Right lobe of liver (tissue), 6 donors: ENCODE measurements at regions not wholly inside any gene's neighbourhood (a gene's known extent, or its start where the extent isn't known, plus 50 kb on each side); places are given as distances from the start of the nearest gene placed in this dataset.

ENCODE experiments used
- ATAC-seq, 4 donors: fragments of 200-7000 bp; cut with Tn5 transposase; one replicate each; pipeline ENCODE4 v1.9.1; 2020; ENCODE audit warnings: mild to moderate bottlenecking in 4 of 4, moderate library complexity in 4 of 4
- DNase-seq, 3 donors: peaks; one replicate each; pipeline ENCODE4 v3.0.0-alpha.2; 2020
- H3K27ac ChIP-seq, 3 donors: fragments of 200-600 bp; one replicate each; pipeline ENCODE4 v1.8.0; 2022
- H3K27me3 ChIP-seq, 2 donors: fragments of 200-600 bp; one replicate each; pipeline ENCODE4 v1.8.0; 2022
- H3K36me3 ChIP-seq, 4 donors: fragments of 200-600 bp; sonication (generic) in 1 of 4; one replicate each; pipeline versions ENCODE4 v1.5.1 to v1.8.0; 2017 to 2022; ENCODE audit warnings: control low read depth in 1 of 4
- H3K4me1 ChIP-seq, 4 donors: fragments of 200-600 bp; sonication (generic) in 1 of 4; one replicate each; pipeline versions ENCODE4 v1.5.1 to v1.8.0; 2017 to 2022; ENCODE audit warnings: control low read depth in 1 of 4
- H3K4me3 ChIP-seq, 3 donors: fragments of 200-600 bp; one replicate each; pipeline ENCODE4 v1.8.0; 2022
- H3K9me3 ChIP-seq, 4 donors: fragments of 200-600 bp; sonication (generic) in 1 of 4; one replicate each; pipeline versions ENCODE4 v1.5.1 to v1.8.0; 2017 to 2022; ENCODE audit warnings: control low read depth in 1 of 4
- POLR2A ChIP-seq: fragments of 450-650 bp; IDR thresholded peaks from one replicate; pipeline ENCODE4 v1.6.1; 2017; ENCODE audit warnings: antibody characterized with exemption, mild to moderate bottlenecking
- WGBS: methylation state at CpG from one replicate; pipeline ENCODE4 v1.1.6; 2018; ENCODE audit warnings: low coverage, low lambda C conversion rate; ENCODE audit not compliant: insufficient coverage; ENCODE audit errors: missing lambda C conversion rate; 5-methylcytosine and 5-hydroxymethylcytosine counted together
- intact Hi-C, 2 donors: fragments of 100-400 bp; cut with DNase I; formaldehyde crosslinking; loops; one replicate each; pipeline versions ENCODE4 v1.11.2 to v1.14.1; 2022
- TF ChIP-seq, protein P1 (sequence below), 4 donors: fragments of 200-600 bp in 3 of 4; fragments of 450-650 bp in 1 of 4; IDR thresholded peaks; one replicate each; pipeline versions ENCODE4 v1.5.1 to v1.8.0; 2016 to 2022; ENCODE audit warnings: antibody characterized with exemption in 4 of 4, mild to moderate bottlenecking in 2 of 4
- donor health status: DM: no; HTN: yes; CAD: no.
- donor health status: DM: no; HTN: no; CAD: no.
- donor health status: DM: no; HTN: no; CAD: no.
- donor health status: DM: no; HTN: yes; CAD: no.
- donor health status: DM: no; HTN: yes; CAD: no.

DNA sequence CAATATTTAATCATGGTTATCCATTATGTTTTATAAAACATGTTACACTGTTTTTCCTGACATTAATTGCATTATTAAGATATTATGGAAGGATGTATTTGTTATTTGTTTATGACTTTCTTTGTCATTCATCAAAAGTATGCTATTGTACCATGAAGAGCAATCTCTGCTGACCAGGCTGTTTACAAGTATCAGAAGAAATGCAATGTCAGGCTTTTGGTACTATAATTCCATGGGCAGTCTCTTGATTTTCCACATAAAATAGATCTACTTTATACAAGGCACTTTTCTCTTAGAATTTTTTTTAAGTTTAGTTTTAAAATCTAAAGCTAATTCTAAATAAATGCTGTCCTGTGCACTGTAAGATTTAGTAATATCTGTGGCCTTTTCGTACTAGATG lies 196.6 kb downstream of the COX7C start:
- no peak for ATAC-seq

DNA sequence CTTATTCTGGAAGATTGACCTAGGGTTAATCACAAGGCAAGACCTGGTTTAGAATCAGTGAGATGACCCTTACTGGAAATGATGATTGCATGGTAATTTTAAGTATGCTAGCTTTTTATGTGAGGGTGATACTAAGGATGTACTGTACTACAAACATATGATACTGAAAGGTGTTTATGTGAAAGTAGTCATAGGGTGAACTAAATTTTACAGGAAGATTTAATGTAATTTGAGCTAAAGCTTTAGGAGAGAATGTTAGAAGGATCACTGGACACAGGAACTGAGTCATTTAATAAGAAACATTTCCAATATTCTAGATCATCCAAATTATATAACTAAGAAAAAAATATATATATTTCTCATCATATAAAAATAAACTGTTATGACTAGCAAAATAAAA lies 197.2 kb downstream of the COX7C start:
- ATAC-seq (no peak), DNase-seq (no peak)
- H3K36me3 ChIP-seq: no peaks in the 10 kb centered on the region
- H3K4me1 ChIP-seq: no peaks in the 10 kb centered on the region
- H3K27me3 ChIP-seq: no peaks in the 10 kb centered on the region
- no peak overlapping the region for H3K4me3 ChIP-seq
- no peak for TF ChIP-seq POLR2A
- TF ChIP-seq, protein P1, sequence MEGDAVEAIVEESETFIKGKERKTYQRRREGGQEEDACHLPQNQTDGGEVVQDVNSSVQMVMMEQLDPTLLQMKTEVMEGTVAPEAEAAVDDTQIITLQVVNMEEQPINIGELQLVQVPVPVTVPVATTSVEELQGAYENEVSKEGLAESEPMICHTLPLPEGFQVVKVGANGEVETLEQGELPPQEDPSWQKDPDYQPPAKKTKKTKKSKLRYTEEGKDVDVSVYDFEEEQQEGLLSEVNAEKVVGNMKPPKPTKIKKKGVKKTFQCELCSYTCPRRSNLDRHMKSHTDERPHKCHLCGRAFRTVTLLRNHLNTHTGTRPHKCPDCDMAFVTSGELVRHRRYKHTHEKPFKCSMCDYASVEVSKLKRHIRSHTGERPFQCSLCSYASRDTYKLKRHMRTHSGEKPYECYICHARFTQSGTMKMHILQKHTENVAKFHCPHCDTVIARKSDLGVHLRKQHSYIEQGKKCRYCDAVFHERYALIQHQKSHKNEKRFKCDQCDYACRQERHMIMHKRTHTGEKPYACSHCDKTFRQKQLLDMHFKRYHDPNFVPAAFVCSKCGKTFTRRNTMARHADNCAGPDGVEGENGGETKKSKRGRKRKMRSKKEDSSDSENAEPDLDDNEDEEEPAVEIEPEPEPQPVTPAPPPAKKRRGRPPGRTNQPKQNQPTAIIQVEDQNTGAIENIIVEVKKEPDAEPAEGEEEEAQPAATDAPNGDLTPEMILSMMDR (IDR thresholded peaks at IDR 0.05): no peak
- intact Hi-C loops: no loop called here
- no peaks in the 10 kb centered on the region for H3K9me3 ChIP-seq
- no peak overlapping the region for H3K27ac ChIP-seq

More for the DNA sequence above, 196.6 kb downstream of the COX7C start:
- intact Hi-C loops: no loop called here
- no peak overlapping the region for H3K4me3 ChIP-seq
- no peaks in the 10 kb centered on the region for H3K36me3 ChIP-seq
- H3K27ac ChIP-seq: no peak overlapping the region
- DNase-seq: no peak
- TF ChIP-seq, protein P1 (IDR thresholded peaks at IDR 0.05): no peak
- no peak for TF ChIP-seq POLR2A
- no peaks in the 10 kb centered on the region for H3K4me1 ChIP-seq
- H3K9me3 ChIP-seq: no peaks in the 10 kb centered on the region
- WGBS: 45% methylated on average over 1 of the region's 1 CpG
- H3K27me3 ChIP-seq: no peaks in the 10 kb centered on the region

DNA sequence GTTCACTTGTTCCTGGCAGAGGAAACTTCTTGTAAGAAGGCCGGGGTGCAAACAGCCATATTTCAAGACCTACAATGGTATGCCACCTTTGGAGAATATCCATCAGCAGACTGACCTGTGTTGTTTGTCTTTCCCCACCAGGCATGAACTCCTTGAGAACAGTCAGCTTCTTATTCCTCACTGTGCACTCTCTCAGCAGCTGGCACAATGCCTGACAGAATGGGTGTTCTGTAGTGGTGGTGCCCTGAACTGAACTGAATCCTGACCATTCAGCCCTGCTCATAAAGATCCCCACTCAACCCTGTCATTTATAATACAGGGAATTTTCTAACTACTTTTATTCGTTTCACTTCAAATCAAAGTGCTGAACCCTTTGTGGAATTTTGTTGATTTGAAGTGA lies 206.9 kb downstream of the COX7C start:
- Histone ChIP-seq H3K9me3 (no peaks in the 10 kb centered on the region), H3K36me3 (no peaks in the 10 kb centered on the region), H3K27me3 (no peaks in the 10 kb centered on the region), H3K4me1 (no peaks in the 10 kb centered on the region), H3K4me3 (no peak overlapping the region), H3K27ac (no peak overlapping the region)
- DNase-seq: no peak
- no peak for ATAC-seq
- no peak for TF ChIP-seq POLR2A
- TF ChIP-seq, protein P1 (IDR thresholded peaks at IDR 0.05): no peak
- intact Hi-C loops: no loop called here
- 21% methylated on average over 2 of the region's 2 CpGs for WGBS

DNA sequence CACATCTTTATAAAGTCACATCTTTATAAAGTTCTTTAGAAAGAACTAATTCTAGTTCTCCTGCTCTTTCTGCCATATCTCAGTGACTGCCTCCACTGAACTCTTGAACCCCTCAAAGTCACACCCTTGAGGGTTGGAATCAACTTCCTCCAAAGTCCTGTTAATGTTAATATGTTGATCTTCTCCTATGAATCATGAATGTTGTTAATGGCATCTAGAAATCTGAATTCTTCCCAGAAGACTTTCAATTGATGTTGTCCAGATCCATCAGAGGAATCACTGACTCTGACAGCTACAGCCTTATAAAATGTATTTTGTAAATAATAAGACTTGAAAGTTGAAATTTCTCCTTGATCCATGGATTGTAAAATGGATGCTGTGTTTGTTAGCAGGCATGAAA lies 213.4 kb downstream of the COX7C start:
- H3K9me3 ChIP-seq: no peaks in the 10 kb centered on the region
- H3K4me1 ChIP-seq: no peaks in the 10 kb centered on the region
- H3K36me3 ChIP-seq: no peaks in the 10 kb centered on the region
- ATAC-seq (no peak), DNase-seq (no peak)
- intact Hi-C loops: no loop called here
- no peaks in the 10 kb centered on the region for H3K27me3 ChIP-seq
- H3K4me3 ChIP-seq: no peak overlapping the region
- TF ChIP-seq, protein P1 (IDR thresholded peaks at IDR 0.05): no peak
- no peak for TF ChIP-seq POLR2A
- H3K27ac ChIP-seq: no peak overlapping the region

DNA sequence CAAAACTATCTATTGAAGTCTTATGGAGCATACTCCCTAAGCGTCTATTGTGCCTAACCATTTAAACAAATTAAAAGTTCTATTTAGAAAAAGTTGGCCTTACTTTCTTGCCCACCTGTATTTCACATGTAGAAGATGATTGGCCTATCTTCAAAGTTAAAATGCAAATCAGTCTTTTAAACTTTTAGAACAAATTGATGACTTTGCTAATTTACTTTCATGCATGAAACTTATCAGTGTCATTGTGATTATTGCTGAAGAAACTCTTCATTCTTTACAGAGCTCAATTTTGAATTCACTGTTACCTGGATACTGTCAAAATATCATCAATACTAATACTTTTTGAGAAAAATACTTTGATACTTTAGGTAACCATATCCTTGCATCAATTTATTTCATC lies 216.1 kb downstream of the COX7C start:
- no peaks in the 10 kb centered on the region for H3K27me3 ChIP-seq
- 40% methylated on average over 1 of the region's 1 CpG for WGBS
- intact Hi-C loops: no loop called here
- no peak overlapping the region for H3K27ac ChIP-seq
- DNase-seq (no peak), ATAC-seq (no peak)
- TF ChIP-seq POLR2A: no peak
- TF ChIP-seq, protein P1 (IDR thresholded peaks at IDR 0.05): no peak
- no peak overlapping the region for H3K4me3 ChIP-seq
- no peaks in the 10 kb centered on the region for H3K36me3 ChIP-seq
- no peaks in the 10 kb centered on the region for H3K9me3 ChIP-seq
- no peaks in the 10 kb centered on the region for H3K4me1 ChIP-seq
